ENCODE measurements at regions not wholly inside any gene's neighbourhood (a gene's known extent, or its start where the extent isn't known, plus 50 kb on each side); places are given as distances from the start of the nearest gene placed in this dataset.

DNA sequence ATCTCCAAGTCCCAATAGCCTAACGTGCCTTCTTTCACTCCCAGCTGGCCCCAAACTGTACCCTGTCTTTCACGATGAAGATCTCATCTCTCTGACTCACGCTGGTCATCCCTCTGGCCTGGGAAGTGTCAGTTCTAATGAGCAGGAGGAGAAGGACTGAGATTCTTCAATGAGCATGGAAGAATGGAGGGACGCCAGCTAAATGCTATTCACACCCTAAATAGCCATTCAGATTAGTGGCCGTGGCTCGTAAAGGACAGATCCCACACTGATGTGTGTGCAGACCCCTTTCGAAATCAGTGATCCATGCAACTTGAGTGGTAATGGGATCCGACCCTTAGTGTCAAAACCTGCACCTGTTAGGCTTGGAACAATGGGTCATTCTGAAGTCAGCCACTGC lies 75.9 kb upstream of the SMYD2 start:
- DNase-seq (ENCODE audit: low spot score) = no peak

GRCh38 chr1:214208460-214208859 lies 72.5 kb upstream of the SMYD2 start:
- DNase-seq (ENCODE audit: low spot score) = no peak

GRCh38 chr1:214209260-214209808 lies 71.6 kb upstream of the SMYD2 start:
- DNase-seq (ENCODE audit: low spot score) = no peak

GRCh38 chr1:214213136-214213535 lies 67.8 kb upstream of the SMYD2 start:
- DNase-seq (ENCODE audit: low spot score) = no peak

GRCh38 chr1:214214851-214215250 lies 66.1 kb upstream of the SMYD2 start:
- DNase-seq (ENCODE audit: low spot score) = no peak

- DNase-seq (ENCODE audit: low spot score) = no peak
These were observed 65.4 kb upstream of the SMYD2 start for GRCh38 chr1:214215583-214215982.

DNA sequence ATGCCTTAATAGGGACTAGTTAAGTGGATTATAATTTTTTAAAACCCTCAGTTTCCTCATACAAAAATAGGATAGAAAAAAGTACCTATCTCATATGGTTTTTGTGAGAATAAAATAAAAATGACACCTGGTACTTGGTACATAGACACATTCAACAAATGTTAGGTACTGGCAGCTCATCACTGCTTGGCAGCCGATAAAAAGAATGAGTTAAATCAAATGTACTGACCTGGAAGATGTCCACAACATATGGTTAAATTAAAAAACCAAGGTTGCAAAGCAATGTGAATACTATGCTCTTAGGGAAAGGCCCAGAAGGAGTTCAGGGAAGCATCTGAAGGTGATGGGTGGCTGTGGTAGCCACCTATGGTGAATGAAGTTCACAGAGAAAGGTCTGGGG lies 64.9 kb upstream of the SMYD2 start:
- no peak for DNase-seq (ENCODE audit: low spot score)

DNA sequence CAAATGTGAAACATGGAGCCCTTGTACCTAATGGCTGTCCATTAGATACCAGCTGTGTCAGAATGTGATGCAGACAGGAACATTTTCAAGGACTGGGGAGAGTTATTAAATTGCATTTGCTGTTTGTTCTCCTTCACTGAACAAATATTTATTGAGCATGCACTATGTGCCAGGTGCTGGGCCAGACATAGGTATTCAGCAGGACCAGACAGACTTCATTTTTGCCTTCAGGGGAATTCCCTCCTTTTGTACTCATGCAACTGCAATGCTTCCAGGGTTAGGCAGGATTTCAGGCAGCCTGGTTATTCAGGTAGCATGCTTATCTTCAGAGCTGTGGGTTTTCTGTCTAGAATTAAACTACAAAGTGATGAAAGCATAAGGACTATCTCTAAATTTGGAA lies 64.2 kb upstream of the SMYD2 start:
- DNase-seq (ENCODE audit: low spot score) = no peak

- no peak for DNase-seq (ENCODE audit: low spot score)
These were observed 61.1 kb upstream of the SMYD2 start for GRCh38 chr1:214219902-214220301.

GRCh38 chr1:214220891-214221290 lies 60.1 kb upstream of the SMYD2 start:
- no peak for DNase-seq (ENCODE audit: low spot score)

GRCh38 chr1:214224611-214225354 lies 56.2 kb upstream of the SMYD2 start:
- DNase-seq (ENCODE audit: low spot score) = no peak

DNA sequence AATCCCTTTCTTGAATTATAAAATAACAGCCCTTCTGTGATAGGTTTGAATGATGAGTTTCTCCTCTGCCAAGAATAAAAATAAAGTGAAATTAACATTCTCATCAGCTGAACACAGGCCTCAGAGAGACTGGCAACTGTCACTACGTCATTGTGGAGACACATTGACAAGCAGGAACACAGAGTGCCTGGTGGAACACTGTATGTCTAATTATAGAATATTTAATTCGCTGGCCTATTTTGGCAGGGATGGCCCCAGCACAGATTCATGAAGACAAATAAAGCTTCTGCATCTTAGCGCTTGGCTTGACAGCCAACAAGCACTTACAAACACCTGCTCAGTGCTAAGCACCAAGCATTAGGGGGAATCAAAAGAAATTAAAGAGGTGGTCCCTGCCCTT lies 52.0 kb upstream of the SMYD2 start:
- no peak for DNase-seq (ENCODE audit: low spot score)

GRCh38 chr1:214229736-214230135 lies 51.2 kb upstream of the SMYD2 start:
- no peak for DNase-seq (ENCODE audit: low spot score)

Data from CD4-positive, alpha-beta T cell treated with Interleukin-6 at 100 ng/mL for 8 hours (primary cell).